HK-2 (cell line): ENCODE measurements at regions not wholly inside any gene's neighbourhood (a gene's known extent, or its start where the extent isn't known, plus 50 kb on each side); places are given as distances from the start of the nearest gene placed in this dataset.
A peak's percentile ranks its signal among the peaks of the same experiment; 100 is the strongest.

Source experiments
- DNase-seq: peaks from one replicate; pipeline ENCODE4 v3.0.0-alpha.2; 2018; ENCODE audit not compliant: unreplicated experiment

DNA sequence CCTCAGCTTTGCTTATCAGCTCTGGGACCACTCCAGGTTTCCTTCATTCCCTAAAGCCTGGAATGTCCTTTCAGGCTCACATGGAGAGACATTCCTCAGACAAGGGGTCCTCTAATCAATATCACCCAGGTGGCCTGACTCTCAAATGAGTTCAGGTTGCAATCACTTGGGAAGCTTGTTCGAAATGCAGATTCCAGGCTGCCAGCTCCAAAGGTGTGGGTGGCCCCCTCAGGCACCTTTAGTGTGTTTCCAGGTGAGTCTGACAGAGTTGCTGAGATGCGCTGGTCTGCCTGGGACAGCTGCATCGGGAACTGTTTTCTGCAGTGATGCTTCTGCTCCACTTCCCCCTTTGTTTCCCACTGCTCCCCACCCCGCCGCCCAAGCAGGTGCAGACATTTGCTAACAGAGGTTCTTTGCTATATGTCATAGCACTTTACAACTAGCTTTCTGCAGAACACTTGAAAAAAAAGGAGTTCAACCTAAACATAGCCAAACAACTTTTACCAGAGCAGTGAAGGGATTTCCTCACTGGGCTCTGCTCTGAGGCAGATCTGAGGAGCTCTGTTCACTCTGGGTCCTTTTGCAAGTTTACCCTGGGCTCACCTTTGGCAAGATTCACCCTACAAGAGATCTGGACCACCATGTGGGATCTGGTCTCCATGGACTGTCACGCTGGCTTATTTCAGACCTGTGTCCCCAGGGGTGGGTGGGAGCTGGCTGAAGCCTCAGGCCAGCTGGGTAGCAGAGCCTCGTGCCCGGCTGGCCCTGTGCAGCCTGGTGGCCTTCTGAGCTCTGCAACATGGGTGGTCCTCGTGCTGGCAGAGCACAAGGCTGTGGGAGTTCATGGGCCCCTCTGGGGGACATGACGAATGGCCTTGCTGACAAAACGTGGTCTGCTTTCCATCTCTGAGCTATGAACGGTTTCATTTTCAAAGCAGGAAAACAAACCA is 539.6 kb downstream of the CCDC171 start:
- DNase-seq = no peak

DNA sequence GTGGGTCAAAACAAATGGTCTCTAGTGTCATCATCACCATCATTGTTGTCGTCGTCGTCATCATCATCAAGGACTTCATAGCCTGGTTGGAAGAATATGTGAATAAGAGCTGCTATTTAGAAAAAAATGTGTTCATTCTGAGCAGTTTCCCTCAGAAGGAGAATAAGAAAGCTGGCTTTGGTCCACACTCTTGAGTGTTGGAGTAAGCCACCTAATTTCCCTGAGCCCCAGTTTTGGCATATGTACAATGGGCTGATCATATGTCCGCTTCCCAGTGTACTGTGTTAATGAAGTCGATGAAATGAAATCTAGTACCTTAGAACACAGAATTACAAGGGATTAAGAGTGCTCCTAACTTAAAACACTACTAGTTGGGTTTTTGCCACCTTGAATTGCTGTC is 545.5 kb downstream of the CCDC171 start:
- no peak for DNase-seq

DNA sequence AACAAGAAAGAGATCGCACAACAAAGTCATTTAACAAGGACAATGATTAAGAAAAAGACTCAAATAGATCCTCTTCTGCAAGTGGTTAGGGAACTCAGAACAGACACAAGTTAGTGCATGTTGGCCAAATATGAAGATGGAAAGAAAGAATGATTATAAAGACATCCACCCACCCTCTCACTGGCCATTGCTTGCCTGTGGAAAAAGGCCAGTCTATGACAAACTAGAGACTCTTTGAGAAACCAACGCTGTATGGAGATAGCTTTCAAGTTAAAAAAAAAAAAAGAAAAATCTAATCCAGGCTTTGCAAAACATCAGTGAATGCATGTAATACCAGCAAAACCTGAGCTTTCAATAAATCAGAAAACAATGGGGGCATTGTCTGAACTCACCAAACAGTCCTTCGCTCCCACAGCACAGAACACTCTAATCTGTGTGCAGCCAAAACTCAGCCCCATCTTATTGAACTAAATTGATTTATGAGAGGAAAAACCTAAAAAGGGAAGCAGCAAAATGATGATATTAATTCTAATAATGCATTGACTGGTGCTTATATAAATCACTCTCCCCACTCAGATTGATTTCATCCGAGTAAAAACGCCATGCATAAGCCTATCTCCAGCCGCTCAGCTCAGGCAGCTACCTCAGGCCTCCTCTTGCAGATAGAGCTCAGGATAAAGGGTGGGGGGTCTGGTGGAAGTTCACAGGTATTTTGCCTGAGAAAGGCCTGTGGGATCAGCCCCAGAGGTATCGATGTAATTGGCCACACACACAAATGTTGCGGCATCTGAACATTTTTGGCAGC is 547.1 kb downstream of the CCDC171 start:
- DNase-seq = no peak

DNA sequence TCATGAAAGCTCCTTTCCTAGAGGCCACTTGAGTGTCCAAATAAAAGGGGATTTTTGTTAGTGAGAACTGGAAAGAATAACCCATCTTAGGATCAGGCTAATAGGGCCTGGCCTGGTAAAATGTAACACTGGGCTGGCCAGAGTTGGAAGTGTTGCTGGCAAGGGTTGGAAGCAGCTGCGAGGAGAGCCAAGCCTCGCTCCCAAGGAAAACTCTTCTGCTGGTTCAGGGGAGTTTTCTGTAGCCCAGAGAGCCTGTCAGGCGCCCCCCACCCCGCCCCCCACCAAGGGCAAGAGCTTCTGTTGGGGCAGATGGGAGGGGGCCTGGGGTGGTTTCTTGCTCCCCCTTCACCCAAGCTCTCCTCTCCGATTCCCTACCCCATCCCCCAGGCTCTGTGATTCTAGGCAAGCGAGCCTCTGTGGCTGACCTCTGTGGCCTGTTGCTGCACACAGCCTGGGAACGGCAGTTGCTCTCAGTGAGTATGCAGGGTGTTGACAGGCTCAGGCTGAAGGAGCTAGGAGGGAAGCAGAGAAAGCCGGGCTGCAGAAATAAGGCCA is 547.8 kb downstream of the CCDC171 start:
- DNase-seq = no peak

DNA sequence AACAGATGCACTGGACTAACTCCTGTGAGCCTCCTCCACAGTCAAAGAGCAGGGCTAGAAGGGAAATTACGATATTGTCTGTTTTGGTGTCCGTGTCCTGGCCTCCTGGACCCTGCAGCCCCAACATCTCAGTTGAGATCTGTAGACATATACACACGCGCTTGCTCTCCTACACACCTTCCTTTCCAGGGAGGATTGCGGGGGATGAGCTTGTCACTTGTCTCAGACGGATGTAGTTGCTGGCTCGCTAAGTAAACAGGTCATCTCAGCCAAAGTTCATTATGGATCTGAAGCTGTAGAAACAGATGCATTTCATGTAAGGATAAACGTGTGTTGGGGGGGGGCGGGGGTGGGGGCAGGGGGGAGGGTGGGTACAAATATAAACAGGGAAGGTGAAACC is 549.3 kb downstream of the CCDC171 start:
- DNase-seq = no peak

DNA sequence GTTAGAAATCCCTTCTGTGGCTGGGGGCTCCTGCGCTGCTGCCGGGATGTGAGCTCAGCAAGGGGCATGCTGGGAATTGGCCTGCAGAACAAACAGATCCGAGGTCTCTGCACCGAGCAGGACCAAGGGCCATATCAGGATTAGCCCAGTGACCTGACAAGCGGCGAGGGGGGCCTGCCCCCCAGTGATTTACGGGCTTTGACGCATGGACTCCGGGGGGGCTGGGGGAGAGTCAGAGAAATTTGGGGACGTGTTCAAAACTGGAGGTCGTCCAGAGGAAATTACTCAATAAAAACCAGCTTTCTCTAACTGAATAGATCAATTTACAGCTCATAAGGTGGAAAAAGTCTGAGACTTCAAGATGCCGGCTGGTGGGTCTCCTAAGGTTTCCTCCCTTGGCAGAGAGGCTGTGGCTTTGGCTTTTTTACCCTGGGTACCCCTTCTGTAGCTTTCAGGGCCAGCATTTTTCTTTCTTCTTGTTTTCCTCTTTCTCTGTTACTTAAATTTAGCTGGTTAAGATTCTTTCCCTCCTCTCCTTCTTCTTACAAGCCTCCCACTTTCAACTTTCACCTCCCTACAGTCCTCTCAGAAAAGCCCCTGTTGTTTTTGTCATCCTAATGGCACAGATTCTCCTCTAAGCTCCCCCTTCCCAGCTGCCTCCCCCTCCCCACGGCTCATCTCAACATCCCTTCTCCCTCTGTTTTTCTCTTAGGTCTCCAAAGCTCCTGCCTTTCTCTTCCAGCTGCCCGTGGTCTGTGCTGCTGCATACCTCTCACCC is 551.0 kb downstream of the CCDC171 start:
- DNase-seq = no peak

DNA sequence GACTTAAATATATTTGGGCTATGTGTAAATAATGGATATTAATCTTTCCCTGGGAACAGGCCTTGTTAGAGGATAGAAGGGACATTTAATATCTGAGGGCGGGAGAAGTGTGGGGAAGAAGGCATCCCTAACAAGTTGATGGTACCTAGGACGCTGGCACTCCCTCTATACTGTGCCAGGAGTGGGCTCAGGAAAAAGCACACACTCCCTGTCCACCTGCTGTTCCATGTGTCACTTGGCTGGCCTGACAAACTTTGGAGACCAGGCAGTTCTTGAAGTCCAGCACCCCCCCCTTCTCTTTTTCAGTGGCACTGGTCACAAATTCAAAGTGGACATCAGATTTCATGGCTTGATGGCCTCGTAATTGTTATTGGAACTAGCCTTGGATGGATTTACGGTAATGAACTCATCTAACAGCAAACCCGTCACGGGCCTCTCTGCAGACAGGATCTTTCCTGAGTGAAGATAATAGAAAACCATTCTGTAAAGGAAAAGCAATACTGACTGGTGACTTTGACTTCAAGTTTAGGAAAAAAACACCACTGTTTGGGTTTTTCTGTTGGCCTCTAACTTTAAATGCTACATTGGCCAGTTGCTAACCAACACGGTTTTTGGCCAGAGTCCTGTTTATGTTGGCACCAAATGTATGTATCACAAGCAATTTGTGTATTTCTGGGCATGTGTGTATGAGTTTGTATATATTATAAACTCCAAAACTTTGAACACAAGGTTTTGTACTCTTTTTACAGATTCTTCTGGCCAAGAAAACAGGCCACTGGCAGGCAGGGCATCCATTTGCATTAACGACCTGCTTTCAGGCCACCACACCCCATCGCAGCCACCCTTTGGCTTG is 552.6 kb downstream of the CCDC171 start:
- no peak for DNase-seq

DNA sequence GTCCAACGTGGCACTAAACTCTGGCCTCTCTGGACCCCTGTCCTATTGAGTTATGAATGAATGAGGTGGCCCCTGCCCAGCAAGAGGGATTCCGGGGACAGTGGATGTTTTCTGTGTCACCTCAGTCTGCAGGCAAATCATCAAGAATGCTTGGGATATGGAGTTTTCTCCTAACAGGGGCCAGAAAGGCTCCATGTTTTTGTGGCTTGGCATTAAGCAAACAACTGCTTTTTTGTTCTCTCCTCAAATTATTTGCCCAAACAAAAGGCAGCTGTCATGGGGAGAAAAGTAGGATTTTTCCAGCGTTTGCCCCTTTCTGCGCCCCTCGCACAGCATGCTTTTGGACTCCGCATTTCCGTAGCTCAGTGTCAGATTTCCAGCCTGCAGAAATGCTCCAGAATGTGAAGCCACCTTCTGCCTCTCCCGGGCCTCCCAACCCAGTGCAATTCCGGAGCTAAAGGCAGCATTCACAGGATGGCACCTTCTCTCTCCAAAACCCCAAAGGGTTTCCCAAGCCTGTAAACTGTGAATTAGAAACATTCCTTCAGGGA is 553.3 kb downstream of the CCDC171 start:
- DNase-seq = no peak

DNA sequence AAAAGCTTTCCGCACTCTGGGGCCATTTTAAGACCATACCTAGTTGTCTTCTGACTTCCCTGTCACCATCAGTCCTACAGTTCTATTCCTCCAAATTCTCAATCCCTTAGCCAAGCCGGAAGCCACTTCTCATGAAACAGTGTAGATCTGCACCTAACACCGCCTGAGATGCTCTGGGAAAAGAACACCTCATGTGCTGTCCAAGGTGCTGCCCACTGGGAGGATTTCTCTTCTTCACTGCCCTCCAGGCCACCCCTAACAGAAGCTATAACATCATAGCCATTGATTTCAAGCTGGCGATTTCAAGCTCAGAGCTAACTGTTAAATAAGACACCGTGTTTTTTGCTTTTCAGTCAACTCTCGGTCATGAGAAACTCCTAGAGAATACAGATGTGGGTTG is 559.3 kb downstream of the CCDC171 start:
- no peak for DNase-seq

DNA sequence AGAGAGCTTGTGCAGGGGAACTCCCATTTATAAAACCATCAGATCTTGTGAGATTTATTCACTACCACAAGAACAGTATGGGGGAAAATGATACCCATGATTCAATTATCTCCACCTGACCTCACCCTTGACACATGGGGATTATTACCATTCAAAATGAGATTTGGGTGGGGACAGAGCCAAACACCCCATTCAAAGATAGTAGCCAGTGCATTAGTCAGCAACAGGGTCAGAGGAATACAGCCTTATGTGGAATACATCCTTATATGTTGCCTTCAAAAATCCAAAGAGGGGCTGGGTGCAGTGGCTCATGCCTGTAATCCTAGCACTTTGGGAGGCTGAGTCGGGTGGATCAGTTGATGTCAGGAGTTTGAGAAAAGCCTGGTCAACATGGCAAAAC is 563.2 kb downstream of the CCDC171 start:
- no peak for DNase-seq

DNA sequence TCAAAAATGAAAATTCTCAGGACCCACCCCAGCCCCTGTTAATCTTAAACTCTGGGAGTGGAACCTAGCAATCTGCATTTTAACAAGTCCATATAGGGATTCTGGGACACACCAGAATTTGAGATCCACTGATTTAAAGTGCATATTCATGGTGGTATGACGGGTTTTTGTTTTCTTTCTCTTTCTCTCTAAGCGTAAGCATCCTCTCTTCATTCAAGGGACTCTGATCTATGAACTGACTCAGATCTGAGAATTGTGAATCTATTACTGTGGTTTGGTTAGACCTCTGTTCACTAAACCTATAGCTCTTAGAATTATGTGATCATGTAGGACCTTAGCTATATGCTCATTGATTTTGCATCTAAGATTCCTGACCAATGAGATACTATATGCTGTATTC is 565.2 kb downstream of the CCDC171 start:
- no peak for DNase-seq

DNA sequence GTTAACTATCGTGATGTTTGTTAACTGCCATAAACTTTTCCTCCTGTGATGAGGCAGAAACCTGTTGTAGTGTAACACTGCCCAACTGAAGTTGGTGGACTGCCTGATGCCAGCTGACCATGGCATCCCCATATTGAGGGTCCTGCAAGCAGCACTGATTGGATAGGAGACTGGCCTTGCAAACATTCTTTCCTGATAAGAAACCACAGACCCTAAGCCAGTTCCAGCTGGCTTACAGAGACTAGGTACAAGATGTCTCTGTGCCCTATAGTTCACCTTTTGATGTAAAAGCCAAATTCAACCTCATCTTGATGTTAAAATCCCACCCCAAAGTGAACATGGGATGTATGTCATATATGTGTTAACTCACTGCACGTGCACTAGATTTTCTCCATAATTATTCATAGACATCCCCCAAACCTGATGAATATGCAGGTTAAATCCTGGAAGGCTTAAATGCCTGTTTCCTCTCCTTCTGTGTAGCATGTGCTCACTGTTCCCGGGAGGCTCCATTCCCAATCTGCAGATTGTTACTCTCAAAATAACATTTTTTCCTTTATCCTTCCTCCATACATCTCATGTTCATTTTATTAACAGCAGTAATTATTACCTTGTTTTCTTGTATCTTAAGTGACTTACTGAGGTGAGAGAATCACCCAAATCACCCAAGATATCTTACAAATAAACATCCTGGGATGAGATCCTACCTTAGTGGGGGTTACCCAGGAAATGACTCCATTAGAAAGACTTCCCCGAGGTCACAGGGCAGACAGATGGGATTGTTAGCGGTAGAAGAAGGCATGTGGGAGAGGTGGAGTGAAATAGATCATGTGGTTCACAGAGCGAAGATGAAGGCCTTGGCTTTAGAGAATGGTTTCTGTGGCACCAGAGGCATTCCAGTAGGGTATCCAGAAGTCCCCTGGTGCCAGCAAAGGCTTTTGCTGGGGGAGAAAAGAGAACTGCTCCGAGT is 566.7 kb downstream of the CCDC171 start:
- DNase-seq = peak; percentile 37

DNA sequence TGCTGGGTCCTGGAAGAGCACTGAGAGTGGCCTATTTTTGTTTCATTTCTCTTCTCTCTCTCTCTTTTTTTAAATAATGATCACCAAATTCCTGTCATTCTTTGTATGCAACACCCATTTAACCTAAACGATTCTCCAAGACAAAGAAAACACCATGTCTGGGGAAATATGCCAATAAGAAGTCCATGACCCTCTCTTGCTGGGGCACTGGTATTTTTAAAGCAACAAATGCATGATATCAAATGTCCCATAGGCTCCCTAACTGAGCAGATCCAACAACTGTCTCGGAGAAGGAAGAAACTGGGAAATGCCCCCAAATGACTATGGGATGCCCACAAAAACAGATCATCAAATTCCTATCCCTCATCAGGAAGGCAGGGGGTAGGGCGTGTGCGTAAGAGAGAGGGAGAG is 567.4 kb downstream of the CCDC171 start:
- peak; percentile 13 for DNase-seq

DNA sequence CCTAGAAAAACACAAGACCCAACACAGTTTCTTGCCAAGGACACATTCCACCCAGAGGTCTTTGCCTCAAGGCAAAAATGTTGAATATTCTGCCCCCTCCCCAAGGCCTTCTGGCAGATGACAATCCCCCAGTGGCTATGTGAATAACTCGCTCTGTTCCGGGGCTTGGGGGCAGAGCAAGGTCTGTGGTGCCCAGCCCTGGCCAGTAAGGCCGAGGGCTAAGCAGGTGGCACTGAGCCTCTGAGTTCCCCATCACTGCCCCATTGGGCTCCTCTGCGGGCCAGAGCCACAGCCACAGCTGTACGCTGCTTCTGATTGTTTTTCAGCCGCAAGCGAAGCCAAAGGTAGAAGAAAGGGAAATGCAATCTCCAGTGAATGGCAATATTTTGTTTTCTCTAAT is 567.9 kb downstream of the CCDC171 start:
- peak; percentile 5 for DNase-seq

DNA sequence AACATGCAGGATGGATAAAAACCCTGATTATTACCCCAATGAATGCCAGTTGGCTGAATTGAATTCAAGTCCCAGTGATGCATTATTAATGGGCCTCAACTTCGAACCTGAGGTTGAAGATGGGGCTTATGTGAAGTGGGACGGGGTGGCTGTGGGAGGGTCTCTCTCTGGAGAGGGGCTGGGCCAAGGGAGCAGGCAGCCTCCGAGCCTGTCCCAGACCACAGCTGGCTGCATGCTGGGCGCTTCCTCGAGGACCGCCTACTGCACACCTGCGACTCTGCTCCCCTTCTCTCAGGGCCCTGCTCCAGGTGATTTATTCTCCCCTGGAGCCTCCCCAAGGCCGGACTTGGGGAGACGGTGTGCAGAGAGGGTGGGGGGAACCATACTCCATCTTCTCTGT is 568.3 kb downstream of the CCDC171 start:
- no peak for DNase-seq

DNA sequence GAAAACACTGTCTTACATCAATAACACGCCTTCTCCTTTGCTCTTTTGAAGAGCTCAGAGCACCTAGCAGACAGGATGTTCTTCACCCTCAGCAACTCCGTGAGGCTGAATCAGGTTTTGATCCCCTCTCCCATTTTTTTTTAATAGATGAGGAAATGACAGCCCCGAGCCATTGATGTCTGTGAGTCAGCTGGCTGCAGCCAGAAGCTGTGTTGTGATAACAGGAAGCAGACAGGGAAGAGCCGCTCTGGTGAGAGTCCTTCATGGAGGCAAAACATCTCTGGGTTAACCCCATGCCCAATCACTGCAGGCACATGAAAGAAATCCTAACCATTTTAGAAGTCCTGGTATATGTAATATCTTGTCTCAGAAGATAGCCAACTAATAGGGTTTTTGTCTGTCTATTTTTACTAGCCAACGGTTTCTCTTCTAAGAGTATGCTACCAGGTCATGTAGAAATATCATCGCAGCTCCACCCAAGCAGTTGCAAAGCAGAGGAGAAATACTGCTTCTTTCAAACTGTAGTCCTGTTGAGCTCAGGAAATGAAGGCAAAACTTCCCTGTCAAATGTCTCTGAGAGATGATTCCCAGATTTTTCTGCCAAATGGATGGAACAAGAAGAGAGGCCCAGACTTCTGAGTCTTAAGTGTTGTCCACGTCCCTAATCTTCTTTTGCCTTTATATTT is 568.9 kb downstream of the CCDC171 start:
- DNase-seq = peak; percentile 13

DNA sequence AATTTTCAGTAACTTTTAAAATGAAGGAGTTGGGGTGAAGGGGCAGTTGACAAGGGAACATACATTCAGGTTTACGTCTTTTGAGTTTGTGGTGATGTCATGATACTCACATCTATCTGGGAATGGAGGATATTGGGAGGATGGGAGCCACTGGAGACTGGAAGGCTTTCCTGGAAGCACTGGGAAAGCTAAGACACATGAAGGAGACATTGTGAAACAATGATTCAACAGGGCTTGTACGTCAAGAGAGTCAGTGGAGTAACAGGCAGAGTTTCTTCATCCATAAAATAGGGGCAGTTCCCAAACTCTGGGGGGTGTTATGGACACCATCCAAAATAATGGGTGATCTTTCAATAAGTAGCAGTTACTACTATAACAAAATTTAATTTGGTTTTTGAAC is 572.8 kb downstream of the CCDC171 start:
- no peak for DNase-seq

DNA sequence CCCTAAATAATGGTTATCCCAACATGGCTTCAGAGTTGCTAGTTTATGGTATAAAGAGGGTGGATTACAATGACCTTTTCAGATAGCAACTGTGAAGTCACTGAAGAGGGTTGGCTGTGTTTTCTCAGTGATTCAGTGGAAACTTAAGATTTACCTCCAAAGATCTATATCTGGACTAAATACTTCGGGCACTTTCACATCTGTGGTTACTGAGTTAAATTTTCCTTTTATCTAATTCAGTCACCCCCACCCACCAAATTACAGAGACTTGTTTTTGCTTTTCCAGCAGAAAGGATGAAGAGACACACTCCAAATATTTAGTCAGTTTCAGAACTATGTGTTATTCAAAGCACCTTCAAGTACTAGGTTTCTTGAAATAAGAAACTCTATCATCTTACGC is 573.2 kb downstream of the CCDC171 start:
- DNase-seq = no peak

DNA sequence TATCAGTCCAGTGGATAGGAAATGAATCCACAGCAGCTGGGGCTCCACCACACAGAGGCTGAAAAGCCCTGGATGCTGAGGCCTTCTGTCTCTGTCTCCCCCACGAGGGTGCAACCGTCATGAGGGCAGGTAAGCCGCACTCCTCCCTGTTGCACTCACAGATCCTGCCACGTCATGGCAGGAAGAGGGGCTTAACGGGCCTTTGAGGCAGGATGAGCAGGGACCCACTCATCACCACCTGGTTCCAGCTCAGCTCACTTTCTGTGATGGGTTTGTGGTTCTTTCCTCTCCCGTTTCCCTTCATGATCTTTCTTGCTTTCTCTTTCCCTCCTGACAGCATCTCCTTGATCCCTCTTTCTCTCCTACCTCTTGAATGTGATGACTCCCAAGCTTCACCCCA is 575.2 kb downstream of the CCDC171 start:
- DNase-seq = no peak
